Chondrocyte (in vitro differentiated cells): ENCODE measurements at regions not wholly inside any gene's neighbourhood (a gene's known extent, or its start where the extent isn't known, plus 50 kb on each side); places are given as distances from the start of the nearest gene placed in this dataset.

ENCODE experiments used
- DNase-seq: peaks from one replicate; pipeline ENCODE4 v3.0.0; 2021; ENCODE audit warnings: mixed read lengths, low spot score
- H3K27ac Mint-ChIP-seq: one replicate; pipeline ENCODE4 v1.8.0; 2021; ENCODE audit warnings: mild to moderate bottlenecking, moderate library complexity, mixed read lengths; ENCODE audit not compliant: unreplicated experiment
- H3K27me3 Mint-ChIP-seq: 2 replicates; pipeline ENCODE4 v1.8.0; 2021; ENCODE audit warnings: low read depth, mixed read lengths
- H3K36me3 Mint-ChIP-seq: 2 replicates; pipeline ENCODE4 v1.8.0; 2021; ENCODE audit warnings: low read depth, mixed read lengths
- H3K4me1 Mint-ChIP-seq: 2 replicates; pipeline ENCODE4 v1.8.0; 2021; ENCODE audit warnings: low read depth, mild to moderate bottlenecking, mixed read lengths
- H3K4me3 Mint-ChIP-seq: one replicate; pipeline ENCODE4 v1.8.0; 2021; ENCODE audit warnings: mild to moderate bottlenecking, moderate library complexity, mixed read lengths; ENCODE audit not compliant: unreplicated experiment
- H3K9me3 Mint-ChIP-seq: 2 replicates; pipeline ENCODE4 v1.8.0; 2021; ENCODE audit warnings: low read depth, mixed read lengths
- TF ChIP-seq, protein P1 (sequence below): fragments of 200-600 bp; sonication (generic); IDR thresholded peaks from 2 replicates; pipeline ENCODE4 v1.5.0; 2021; ENCODE audit warnings: antibody characterized with exemption, mild to moderate bottlenecking, moderate library complexity

DNA sequence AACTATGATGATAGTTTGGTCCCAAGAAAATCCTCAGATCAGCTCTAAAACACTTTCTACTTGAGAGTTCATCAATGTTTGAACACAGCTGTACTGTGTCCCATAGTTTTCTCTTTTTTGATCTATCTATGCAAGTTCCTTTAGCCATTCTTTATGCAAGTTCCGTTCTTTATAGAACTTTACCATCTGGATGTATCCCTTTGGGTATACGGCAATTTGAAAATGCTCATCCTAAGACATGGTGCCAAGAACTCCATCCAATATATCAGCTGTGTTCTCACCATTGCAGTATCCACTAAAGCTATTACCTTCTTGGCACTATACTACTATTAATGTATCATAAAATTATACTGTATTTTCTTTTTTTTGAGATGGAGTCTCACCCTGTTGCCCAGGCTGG, 276.9 kb downstream of the NOVA1 start:
- H3K36me3 Mint-ChIP-seq, result no peaks in the 10 kb centered on the region
- H3K9me3 Mint-ChIP-seq, result no peaks in the 10 kb centered on the region
- no peak for DNase-seq
- H3K27ac Mint-ChIP-seq, result no peak overlapping the region
- no peaks in the 10 kb centered on the region for H3K4me1 Mint-ChIP-seq
- TF ChIP-seq, protein P1, sequence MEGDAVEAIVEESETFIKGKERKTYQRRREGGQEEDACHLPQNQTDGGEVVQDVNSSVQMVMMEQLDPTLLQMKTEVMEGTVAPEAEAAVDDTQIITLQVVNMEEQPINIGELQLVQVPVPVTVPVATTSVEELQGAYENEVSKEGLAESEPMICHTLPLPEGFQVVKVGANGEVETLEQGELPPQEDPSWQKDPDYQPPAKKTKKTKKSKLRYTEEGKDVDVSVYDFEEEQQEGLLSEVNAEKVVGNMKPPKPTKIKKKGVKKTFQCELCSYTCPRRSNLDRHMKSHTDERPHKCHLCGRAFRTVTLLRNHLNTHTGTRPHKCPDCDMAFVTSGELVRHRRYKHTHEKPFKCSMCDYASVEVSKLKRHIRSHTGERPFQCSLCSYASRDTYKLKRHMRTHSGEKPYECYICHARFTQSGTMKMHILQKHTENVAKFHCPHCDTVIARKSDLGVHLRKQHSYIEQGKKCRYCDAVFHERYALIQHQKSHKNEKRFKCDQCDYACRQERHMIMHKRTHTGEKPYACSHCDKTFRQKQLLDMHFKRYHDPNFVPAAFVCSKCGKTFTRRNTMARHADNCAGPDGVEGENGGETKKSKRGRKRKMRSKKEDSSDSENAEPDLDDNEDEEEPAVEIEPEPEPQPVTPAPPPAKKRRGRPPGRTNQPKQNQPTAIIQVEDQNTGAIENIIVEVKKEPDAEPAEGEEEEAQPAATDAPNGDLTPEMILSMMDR, result no peak
- no peak overlapping the region for H3K4me3 Mint-ChIP-seq
- H3K27me3 Mint-ChIP-seq, result peaks cover 2% of the 10 kb centered on the region

DNA sequence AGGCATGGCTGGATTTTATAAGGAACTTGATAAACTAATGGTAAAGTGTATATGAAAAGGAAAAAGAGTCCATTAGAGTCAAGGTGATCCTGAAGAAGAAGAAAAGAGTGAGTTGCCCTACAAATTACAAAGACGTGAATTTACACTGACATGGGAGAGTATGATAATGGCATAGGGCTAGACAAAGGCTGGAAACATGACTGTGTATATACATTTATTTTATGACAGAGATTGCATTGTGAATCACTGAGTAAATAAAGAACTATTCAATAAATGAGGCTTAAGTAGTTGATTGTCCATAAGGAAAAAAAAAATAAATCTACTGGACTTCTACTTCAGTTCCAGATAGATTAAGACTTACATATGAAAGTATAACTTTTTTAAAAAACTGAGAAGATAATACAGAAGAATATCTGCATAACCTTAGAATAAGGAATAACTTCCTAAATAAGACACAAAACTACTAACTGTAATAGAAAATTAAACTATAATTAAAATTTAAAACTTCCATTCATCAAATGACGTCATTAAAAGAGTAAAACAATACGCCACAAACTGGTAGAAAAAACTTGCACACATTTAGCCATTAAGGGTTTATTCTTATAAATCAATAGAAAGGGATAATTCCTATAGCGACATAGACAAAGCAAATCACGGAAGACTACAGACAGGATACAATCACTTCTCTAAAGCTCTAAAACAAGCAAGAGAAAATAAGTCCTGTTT, 278.5 kb downstream of the NOVA1 start:
- no peak for DNase-seq
- H3K9me3 Mint-ChIP-seq, result peaks cover 3% of the 10 kb centered on the region
- H3K4me3 Mint-ChIP-seq, result no peak overlapping the region
- no peak overlapping the region for H3K27ac Mint-ChIP-seq
- no peaks in the 10 kb centered on the region for H3K4me1 Mint-ChIP-seq
- H3K27me3 Mint-ChIP-seq, result no peaks in the 10 kb centered on the region
- H3K36me3 Mint-ChIP-seq, result no peaks in the 10 kb centered on the region
- TF ChIP-seq, protein P1, result no peak

DNA sequence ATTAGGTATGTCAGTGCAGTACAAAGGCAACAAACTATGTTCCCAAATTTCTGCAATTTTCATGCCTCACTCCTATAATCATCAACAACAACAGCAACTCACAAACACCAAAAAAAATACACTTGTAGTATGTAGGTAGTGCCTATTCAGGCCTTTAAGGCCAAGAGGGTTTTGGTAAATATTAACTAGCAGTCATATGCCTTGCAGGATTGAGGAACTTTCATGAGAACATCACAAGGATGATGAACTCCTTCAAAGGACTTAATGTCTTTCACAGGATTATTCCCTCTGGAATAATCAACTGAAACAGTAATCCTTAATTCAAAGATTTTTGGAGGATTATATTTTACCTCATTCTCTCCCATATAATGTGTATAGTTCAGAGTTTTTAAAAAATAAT, 293.8 kb downstream of the NOVA1 start:
- peaks cover 25% of the 10 kb centered on the region for H3K9me3 Mint-ChIP-seq
- H3K4me3 Mint-ChIP-seq, result no peak overlapping the region
- no peak overlapping the region for H3K27ac Mint-ChIP-seq
- H3K36me3 Mint-ChIP-seq, result no peaks in the 10 kb centered on the region
- H3K27me3 Mint-ChIP-seq, result peaks cover 2% of the 10 kb centered on the region
- no peaks in the 10 kb centered on the region for H3K4me1 Mint-ChIP-seq
- TF ChIP-seq, protein P1, result no peak
- DNase-seq, result no peak

DNA sequence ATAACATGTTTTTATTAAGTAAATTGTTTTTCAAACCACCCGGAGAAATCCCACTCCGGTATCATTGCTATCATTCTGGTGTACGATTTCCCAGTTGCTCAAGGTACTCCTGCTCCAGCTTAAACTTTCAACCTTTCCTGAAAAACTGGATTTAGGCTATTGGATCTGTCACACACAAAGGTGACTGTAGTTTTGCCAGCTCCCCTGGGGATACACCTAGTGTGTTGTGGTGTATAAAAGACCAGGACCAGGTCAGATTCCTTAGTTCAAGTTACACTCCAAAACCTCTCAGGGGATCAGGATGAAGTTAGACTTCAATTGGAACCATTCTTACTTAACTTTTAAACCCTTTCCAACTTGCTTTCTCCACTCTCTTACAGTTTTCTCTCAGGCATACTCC, 303.9 kb downstream of the NOVA1 start:
- no peak for DNase-seq
- Mint-ChIP-seq H3K27ac (no peak overlapping the region), H3K27me3 (no peaks in the 10 kb centered on the region), H3K4me3 (no peak overlapping the region), H3K36me3 (no peaks in the 10 kb centered on the region), H3K9me3 (peaks cover 2% of the 10 kb centered on the region), H3K4me1 (no peaks in the 10 kb centered on the region)
- TF ChIP-seq, protein P1, result no peak

DNA sequence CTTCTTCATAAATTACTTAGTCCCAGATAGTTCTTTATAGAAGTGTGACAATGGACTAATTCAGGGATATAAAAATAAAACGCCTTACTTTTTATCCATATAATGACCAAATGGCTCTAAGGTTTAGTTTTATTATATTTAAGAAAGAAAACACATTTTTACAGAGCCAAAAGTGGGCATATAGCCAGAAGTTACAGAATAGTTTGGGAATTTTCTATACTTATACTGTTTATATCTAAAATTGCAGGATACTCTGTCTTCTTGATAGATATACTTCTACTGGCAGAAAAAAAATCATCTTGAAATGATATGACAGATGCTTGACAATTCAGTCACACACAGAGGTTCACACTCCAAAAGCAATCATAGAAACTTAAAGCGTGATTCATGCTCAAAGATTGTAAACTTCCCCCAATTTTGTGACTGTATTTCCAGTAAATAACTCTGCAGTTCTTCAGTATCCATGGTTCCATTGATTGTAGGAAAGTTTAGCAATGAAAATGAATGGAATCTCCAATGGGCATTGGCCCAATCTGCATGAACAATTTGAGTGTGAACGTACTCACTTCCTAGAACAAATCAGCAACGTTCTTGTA, 307.8 kb downstream of the NOVA1 start:
- no peaks in the 10 kb centered on the region for H3K36me3 Mint-ChIP-seq
- H3K9me3 Mint-ChIP-seq, result peaks cover 2% of the 10 kb centered on the region
- no peak overlapping the region for H3K4me3 Mint-ChIP-seq
- TF ChIP-seq, protein P1, result no peak
- no peaks in the 10 kb centered on the region for H3K27me3 Mint-ChIP-seq
- H3K4me1 Mint-ChIP-seq, result no peaks in the 10 kb centered on the region
- no peak overlapping the region for H3K27ac Mint-ChIP-seq
- no peak for DNase-seq
